ENCODE measurements at regions not wholly inside any gene's neighbourhood (a gene's known extent, or its start where the extent isn't known, plus 50 kb on each side); places are given as distances from the start of the nearest gene placed in this dataset.

GRCh38 chr4:27189683-27190082, 329.0 kb downstream of the STIM2 start:
- no peak overlapping the region for H3K4me3 Mint-ChIP-seq
- ATAC-seq (no peak), DNase-seq (ENCODE audit: low spot score in 2 of 2) (no peak)
- no peaks in the 10 kb centered on the region for H3K36me3 Mint-ChIP-seq
- H3K9me3 Mint-ChIP-seq: peaks cover 2% of the 10 kb centered on the region
- no peak overlapping the region for H3K27ac Mint-ChIP-seq
- H3K4me1 Mint-ChIP-seq: no peaks in the 10 kb centered on the region

- no peaks in the 10 kb centered on the region for H3K36me3 Mint-ChIP-seq
- no peak for DNase-seq (ENCODE audit: low spot score in 2 of 2)
- H3K4me1 Mint-ChIP-seq: no peaks in the 10 kb centered on the region
- ATAC-seq: no peak
- H3K9me3 Mint-ChIP-seq: peaks cover 6% of the 10 kb centered on the region
- no peak overlapping the region for H3K4me3 Mint-ChIP-seq
- no peak overlapping the region for H3K27ac Mint-ChIP-seq
Measured at GRCh38 chr4:27191592-27191991, 331.0 kb downstream of the STIM2 start.

DNA sequence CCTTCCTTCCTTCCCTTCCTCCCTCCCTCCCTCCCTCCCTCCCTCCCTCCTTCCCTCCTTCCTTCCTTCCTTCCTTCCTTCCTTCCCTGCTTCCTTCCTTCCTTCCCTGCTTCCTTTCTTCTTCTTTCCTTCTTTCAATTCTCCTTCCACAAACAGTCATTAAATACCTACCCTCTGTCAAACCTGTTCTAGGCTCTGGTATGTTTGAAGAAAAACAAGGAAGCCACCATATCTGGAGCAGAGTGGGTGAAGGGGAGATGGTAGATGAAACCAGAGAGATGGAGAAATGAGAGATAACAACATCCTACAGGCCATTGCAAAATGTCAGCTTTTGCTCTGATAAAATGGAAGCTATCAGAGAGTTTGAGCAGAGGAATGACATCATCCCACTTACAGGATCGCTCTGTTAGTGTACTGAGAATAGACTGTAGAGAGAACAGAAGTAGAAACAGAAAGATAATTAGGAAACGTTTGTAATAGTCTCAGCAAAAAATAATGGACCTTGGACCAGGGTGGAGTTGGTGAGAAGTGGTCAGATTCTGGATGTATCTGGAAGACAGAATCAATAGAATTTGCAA, 334.0 kb downstream of the STIM2 start:
- ATAC-seq: no peak
- no peaks in the 10 kb centered on the region for H3K36me3 Mint-ChIP-seq
- no peak for DNase-seq (ENCODE audit: low spot score in 2 of 2)
- no peaks in the 10 kb centered on the region for H3K4me1 Mint-ChIP-seq
- no peak overlapping the region for H3K4me3 Mint-ChIP-seq
- peaks cover 4% of the 10 kb centered on the region for H3K9me3 Mint-ChIP-seq
- no peak overlapping the region for H3K27ac Mint-ChIP-seq

GRCh38 chr4:27198246-27198645, 337.6 kb downstream of the STIM2 start:
- Mint-ChIP-seq H3K36me3 (no peaks in the 10 kb centered on the region), H3K4me3 (no peak overlapping the region), H3K9me3 (peaks cover 4% of the 10 kb centered on the region), H3K4me1 (no peaks in the 10 kb centered on the region), H3K27ac (no peak overlapping the region)
- DNase-seq (ENCODE audit: low spot score in 2 of 2) (no peak), ATAC-seq (no peak)

GRCh38 chr4:27198971-27199370, 338.3 kb downstream of the STIM2 start:
- H3K36me3 Mint-ChIP-seq: no peaks in the 10 kb centered on the region

DNA sequence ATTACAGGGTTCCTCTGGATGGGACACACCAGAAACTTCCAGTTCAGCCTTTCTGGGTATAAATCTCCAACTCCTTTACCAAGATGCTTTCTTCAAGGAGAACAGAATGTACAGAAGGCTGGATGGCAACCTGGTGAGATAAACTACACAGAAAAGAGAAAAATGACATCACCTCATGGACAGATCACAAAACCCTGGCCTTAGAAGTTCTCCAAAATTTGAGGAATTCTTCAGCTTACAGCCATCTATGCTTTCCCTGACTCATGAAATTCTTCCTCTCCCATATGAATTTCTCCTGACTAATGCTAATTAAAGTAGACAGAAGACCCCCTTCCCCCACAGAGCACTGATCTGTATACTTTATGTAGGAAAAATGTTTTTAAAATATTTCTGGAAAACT, 345.4 kb downstream of the STIM2 start:
- no peak for ATAC-seq
- H3K4me1 Mint-ChIP-seq: no peaks in the 10 kb centered on the region
- H3K9me3 Mint-ChIP-seq: no peaks in the 10 kb centered on the region
- H3K36me3 Mint-ChIP-seq: no peaks in the 10 kb centered on the region
- no peak overlapping the region for H3K27ac Mint-ChIP-seq
- no peak overlapping the region for H3K4me3 Mint-ChIP-seq
- no peak for DNase-seq (ENCODE audit: low spot score in 2 of 2)

More at GRCh38 chr4:27198971-27199370, 338.3 kb downstream of the STIM2 start:
- Mint-ChIP-seq H3K4me3 (no peak overlapping the region), H3K4me1 (no peaks in the 10 kb centered on the region), H3K9me3 (peaks cover 4% of the 10 kb centered on the region), H3K27ac (no peak overlapping the region)
- DNase-seq (ENCODE audit: low spot score in 2 of 2): no peak
- no peak for ATAC-seq

DNA sequence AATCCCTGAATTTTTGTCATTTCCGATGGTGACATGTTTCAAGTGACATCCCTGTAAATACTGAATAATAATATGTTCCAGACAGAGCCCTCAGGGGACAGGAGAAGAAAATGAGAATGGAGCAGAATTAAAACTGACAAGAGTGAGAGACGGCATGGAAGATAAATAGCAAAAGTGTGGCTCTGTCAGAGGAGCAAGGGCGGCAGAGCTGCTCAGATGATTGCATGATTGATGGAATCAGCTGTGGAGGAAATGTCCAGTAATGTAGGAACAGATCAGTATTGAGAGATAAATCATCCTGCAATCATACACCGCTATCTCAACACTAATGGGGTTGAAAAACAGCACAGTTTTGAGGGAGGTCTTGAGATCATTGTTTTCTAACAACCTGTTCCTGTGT, 350.3 kb downstream of the STIM2 start:
- Mint-ChIP-seq H3K27ac (no peak overlapping the region), H3K9me3 (peaks cover 3% of the 10 kb centered on the region), H3K36me3 (no peaks in the 10 kb centered on the region), H3K4me3 (no peak overlapping the region), H3K4me1 (no peaks in the 10 kb centered on the region)
- DNase-seq (ENCODE audit: low spot score in 2 of 2) (no peak), ATAC-seq (no peak)

GRCh38 chr4:27214010-27214409, 353.4 kb downstream of the STIM2 start:
- ATAC-seq (no peak), DNase-seq (ENCODE audit: low spot score in 2 of 2) (no peak)
- Mint-ChIP-seq H3K4me1 (no peaks in the 10 kb centered on the region), H3K27ac (no peak overlapping the region), H3K4me3 (no peak overlapping the region), H3K9me3 (peaks cover 3% of the 10 kb centered on the region), H3K36me3 (no peaks in the 10 kb centered on the region)

DNA sequence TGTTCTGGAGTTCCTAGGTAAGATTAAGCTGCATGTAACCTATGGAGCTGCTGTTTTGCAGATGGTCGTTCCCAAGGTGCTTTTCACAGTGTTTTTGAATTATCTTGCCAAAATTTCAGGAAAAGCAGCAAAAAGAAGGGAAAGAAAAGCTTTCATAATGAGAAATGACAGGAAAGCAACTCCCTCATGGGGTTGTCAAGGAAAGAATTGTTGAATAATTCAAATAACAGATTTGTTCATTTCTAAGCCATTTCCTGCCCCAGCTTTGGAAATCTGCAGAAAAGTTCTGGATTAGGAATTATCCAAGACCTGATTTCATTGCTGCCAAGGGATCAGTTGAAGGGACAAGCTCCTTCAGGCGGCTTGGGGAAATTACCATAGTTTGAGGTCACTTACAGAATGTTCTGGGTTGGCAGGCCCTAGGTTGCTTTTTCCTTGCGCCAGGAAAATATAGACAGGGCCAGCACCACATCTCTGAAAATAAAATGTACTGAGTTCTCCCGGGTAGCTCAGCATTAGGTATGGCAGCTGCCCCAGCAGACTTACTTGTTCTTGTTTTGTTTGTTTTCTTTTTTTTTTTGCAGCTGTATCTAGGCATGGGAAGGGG, 354.7 kb downstream of the STIM2 start:
- Mint-ChIP-seq H3K9me3 (peaks cover 3% of the 10 kb centered on the region), H3K4me1 (no peaks in the 10 kb centered on the region), H3K27ac (no peak overlapping the region), H3K4me3 (no peak overlapping the region), H3K36me3 (no peaks in the 10 kb centered on the region)
- ATAC-seq: no peak
- DNase-seq (ENCODE audit: low spot score in 2 of 2): no peak

DNA sequence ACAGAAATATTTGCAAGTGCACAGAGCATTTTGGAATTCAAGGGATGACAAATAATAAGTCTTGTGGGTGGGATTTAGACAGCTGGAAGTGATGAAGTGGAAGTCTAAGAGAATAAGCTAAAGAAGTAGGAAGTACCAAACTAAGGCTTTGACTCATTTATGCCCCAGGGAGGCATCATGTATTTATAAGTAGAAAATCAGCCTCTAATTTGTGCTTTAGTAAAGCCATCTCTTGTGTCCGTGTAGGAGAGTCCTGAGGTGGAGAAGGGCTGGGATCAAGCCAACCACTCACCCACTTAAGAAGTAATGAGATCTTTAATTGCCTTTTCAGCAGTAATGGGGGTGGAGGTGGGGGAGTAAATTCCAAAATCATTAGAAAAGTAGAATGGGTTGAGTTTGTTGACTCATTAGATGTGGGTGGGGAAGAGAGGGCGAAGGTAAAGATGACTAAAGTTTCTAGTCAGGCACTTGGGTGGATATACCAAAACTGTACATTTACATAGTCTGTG, 356.7 kb downstream of the STIM2 start:
- DNase-seq (ENCODE audit: low spot score in 2 of 2) (no peak), ATAC-seq (no peak)
- Mint-ChIP-seq H3K27ac (no peak overlapping the region), H3K9me3 (peaks cover 3% of the 10 kb centered on the region), H3K36me3 (no peaks in the 10 kb centered on the region), H3K4me3 (no peak overlapping the region), H3K4me1 (no peaks in the 10 kb centered on the region)

- Mint-ChIP-seq H3K9me3 (peaks cover 3% of the 10 kb centered on the region), H3K27ac (no peak overlapping the region), H3K36me3 (no peaks in the 10 kb centered on the region), H3K4me3 (no peak overlapping the region), H3K4me1 (no peaks in the 10 kb centered on the region)
- DNase-seq (ENCODE audit: low spot score in 2 of 2) (no peak), ATAC-seq (no peak)
Measured at GRCh38 chr4:27218013-27218412, 357.4 kb downstream of the STIM2 start.

DNA sequence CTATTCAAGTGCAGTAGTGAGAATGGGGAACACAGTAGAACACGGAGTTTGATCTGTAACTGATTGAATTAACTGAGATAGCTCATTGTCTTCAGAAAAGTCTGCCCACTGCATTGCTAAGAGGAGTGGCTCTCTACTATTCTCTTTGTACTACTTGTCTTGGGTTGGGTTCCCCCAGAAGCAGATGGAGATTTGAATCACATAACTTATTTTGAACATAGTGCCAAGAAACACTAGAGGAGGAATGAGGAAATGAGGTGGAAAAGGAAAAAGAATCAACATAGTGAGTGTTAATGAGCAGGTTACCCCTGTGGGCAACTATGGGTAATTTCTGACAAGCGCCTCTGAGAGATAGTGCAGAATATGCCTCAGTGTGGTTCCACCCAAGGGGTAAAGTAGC, 362.7 kb downstream of the STIM2 start:
- H3K4me1 Mint-ChIP-seq: no peaks in the 10 kb centered on the region
- no peak overlapping the region for H3K4me3 Mint-ChIP-seq
- ATAC-seq (no peak), DNase-seq (ENCODE audit: low spot score in 2 of 2) (no peak)
- H3K27ac Mint-ChIP-seq: no peak overlapping the region
- H3K9me3 Mint-ChIP-seq: no peaks in the 10 kb centered on the region
- H3K36me3 Mint-ChIP-seq: no peaks in the 10 kb centered on the region

DNA sequence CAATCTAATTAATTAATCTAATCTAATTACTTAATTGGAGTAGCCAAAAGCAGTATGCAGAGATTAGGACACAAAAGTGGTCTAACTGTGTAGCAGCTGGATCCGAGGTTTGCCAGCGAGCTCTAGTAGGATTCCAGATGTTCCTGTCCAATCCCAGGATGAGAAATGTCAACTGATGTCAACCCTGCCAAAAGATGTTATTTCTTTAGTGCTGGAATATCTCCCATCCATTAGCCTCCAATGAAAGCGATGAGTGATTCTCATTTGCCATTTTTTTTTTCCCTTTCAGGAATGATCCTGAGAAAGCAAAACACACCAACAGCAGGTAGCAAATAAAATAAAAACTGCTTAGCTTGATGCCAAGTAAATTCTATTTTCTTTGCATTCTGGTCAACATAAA, 372.9 kb downstream of the STIM2 start:
- DNase-seq (ENCODE audit: low spot score in 2 of 2) (no peak), ATAC-seq (no peak)
- Mint-ChIP-seq H3K27ac (no peak overlapping the region), H3K4me1 (no peaks in the 10 kb centered on the region), H3K4me3 (no peak overlapping the region), H3K9me3 (peaks cover 13% of the 10 kb centered on the region), H3K36me3 (no peaks in the 10 kb centered on the region)

DNA sequence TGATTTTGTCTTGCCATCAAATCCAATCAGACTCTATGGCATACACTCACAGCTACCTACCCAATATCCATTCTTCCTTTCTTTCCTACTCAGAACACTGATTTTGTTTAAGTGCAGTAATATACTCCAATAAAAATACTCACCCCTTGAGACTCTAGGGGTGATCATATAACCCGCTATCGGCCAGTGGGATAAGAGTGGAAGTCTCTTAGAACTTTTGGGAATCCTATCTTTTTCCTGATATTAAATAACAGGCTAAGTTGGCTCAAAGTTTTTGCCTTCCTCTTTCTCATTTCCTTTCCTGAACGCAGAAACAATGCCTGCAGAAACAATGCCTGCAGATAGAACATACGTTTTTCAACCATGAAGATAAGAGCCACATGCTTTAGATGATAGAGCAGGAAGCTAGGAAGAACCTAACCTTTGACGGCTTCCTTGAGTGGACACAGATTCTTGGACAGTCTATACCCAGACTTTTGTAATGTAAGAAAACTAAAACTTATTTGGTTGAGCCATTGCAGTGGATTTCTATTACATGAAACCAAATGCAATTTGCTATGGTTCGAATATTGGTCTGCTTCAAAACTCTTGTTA, 373.8 kb downstream of the STIM2 start:
- Mint-ChIP-seq H3K4me1 (no peaks in the 10 kb centered on the region), H3K4me3 (no peak overlapping the region), H3K36me3 (no peaks in the 10 kb centered on the region), H3K9me3 (peaks cover 13% of the 10 kb centered on the region), H3K27ac (no peak overlapping the region)
- DNase-seq (ENCODE audit: low spot score in 2 of 2) (no peak), ATAC-seq (no peak)

DNA sequence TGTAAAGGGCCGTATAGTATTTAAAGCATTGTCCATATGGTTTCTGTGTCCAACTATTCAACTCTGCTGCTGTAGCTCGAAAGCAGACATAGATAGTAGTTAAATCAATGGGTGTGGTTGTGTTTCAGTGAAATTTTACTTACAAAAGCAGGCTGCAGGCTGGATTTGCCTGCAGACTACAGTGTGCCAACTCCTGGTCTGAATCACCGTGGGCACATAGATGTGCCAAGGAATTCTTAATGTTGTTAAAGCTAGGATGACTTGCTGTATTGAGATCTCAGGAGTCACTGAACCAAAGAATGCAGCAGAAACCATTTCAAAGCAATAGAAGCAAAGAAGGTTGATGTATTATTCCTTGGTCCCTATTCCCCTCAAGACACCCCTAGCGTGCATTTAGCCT, 379.0 kb downstream of the STIM2 start:
- H3K4me3 Mint-ChIP-seq: no peak overlapping the region
- ATAC-seq (no peak), DNase-seq (ENCODE audit: low spot score in 2 of 2) (no peak)
- peaks cover 10% of the 10 kb centered on the region for H3K9me3 Mint-ChIP-seq
- no peak overlapping the region for H3K27ac Mint-ChIP-seq
- H3K36me3 Mint-ChIP-seq: no peaks in the 10 kb centered on the region
- no peaks in the 10 kb centered on the region for H3K4me1 Mint-ChIP-seq

DNA sequence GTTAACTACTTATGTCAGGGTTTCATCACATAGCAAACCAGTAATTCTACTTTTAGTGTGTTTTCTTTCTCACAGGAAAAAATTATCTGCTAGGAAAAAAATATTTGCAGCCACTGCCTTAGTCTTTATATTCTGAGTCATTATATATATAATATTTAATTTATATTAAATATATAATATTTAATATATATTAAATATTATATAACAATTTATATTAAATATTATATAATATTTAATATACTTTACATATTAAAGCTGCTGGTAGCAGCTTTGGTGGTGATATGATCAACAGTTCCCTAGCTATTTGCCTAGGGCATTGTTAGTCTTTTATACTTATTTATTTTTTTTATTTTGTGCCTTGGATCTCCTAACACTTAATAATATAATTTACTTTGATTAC, 381.6 kb downstream of the STIM2 start:
- H3K27ac Mint-ChIP-seq: no peak overlapping the region
- H3K4me1 Mint-ChIP-seq: no peaks in the 10 kb centered on the region
- DNase-seq (ENCODE audit: low spot score in 2 of 2) (no peak), ATAC-seq (no peak)
- no peak overlapping the region for H3K4me3 Mint-ChIP-seq
- H3K36me3 Mint-ChIP-seq: no peaks in the 10 kb centered on the region
- peaks cover 5% of the 10 kb centered on the region for H3K9me3 Mint-ChIP-seq
